OCI-LY3 (cell line): ENCODE measurements at regions not wholly inside any gene's neighbourhood (a gene's known extent, or its start where the extent isn't known, plus 50 kb on each side); places are given as distances from the start of the nearest gene placed in this dataset.

ENCODE experiments used
- H2AFZ ChIP-seq: fragments of 200-600, 300-600 bp; shearing (Covaris generic); 2 replicates; pipeline ENCODE4 v1.6.0; 2014; ENCODE audit warnings: antibody characterized with exemption, low read depth, low read length
- H3K27ac ChIP-seq: fragments of 200-600, 300-600 bp; sonication (generic); 2 replicates; pipeline ENCODE4 v1.5.1; 2014; ENCODE audit warnings: mild to moderate bottlenecking, low read length, moderate library complexity, mixed read lengths
- H3K27me3 ChIP-seq: fragments of 200-600, 300-600 bp; sonication (generic); 2 replicates; pipeline ENCODE4 v1.6.1; 2014; ENCODE audit warnings: low read depth, low read length, mixed read lengths
- H3K36me3 ChIP-seq: fragments of 200-600, 300-600 bp; sonication (generic); replicated peaks from 2 replicates; pipeline ENCODE3; 2014; ENCODE audit warnings: low read depth, low read length, mixed read lengths
- H3K4me1 ChIP-seq: fragments of 300-600, 200-600 bp; sonication (generic); 2 replicates; pipeline ENCODE4 v1.6.1; 2014; ENCODE audit warnings: low read length, mixed read lengths
- H3K4me2 ChIP-seq: fragments of 200-600, 300-600 bp; sonication (generic); 2 replicates; pipeline ENCODE4 v1.6.1; 2014; ENCODE audit warnings: low read length, mixed read lengths
- H3K4me3 ChIP-seq: fragments of 300-600, 200-600 bp; sonication (generic); 2 replicates; pipeline ENCODE4 v1.5.1; 2014; ENCODE audit warnings: antibody characterized with exemption, mild to moderate bottlenecking, low read length, moderate library complexity
- H3K79me2 ChIP-seq: fragments of 300-600, 200-600 bp; shearing (Covaris generic); 2 replicates; pipeline ENCODE4 v1.6.1; 2014; ENCODE audit warnings: mild to moderate bottlenecking, low read length, mixed read lengths
- H3K9ac ChIP-seq: fragments of 300-600, 200-600 bp; shearing (Covaris generic); 2 replicates; pipeline ENCODE4 v1.6.0; 2014; ENCODE audit warnings: mild to moderate bottlenecking, low read length, moderate library complexity
- H3K9me3 ChIP-seq: fragments of 200-600, 300-600 bp; shearing (Covaris generic); 2 replicates; pipeline ENCODE4 v1.6.1; 2014; ENCODE audit warnings: low read length, mixed read lengths; ENCODE audit not compliant: insufficient read depth
- H4K20me1 ChIP-seq: fragments of 200-600, 300-600 bp; sonication (generic); 2 replicates; pipeline ENCODE4 v1.6.1; 2016; ENCODE audit warnings: low read length, mixed read lengths; ENCODE audit not compliant: insufficient read depth
- CTCF ChIP-seq: fragments of 200-600, 300-600 bp; sonication (generic); IDR thresholded peaks from 2 replicates; pipeline ENCODE4 v1.5.1; 2014; ENCODE audit warnings: antibody characterized with exemption, low read length, low read depth
- EZH2phosphoT487 ChIP-seq: fragments of 200-600 bp; shearing (Covaris generic); IDR thresholded peaks from 2 replicates; pipeline ENCODE4 v1.6.1; 2018; ENCODE audit warnings: antibody characterized with exemption, mixed run types, low read depth

- H3K4me1 ChIP-seq: no peaks in the 10 kb centered on the region
- H3K9ac ChIP-seq: no peak overlapping the region
- H3K4me2 ChIP-seq: no peak overlapping the region
- H3K9me3 ChIP-seq: peaks cover 26% of the 10 kb centered on the region
- H3K79me2 ChIP-seq: no peaks in the 10 kb centered on the region
- H3K27me3 ChIP-seq: peaks cover 24% of the 10 kb centered on the region
- H3K36me3 ChIP-seq: no peaks in the 10 kb centered on the region
- H3K4me3 ChIP-seq: no peak overlapping the region
- H4K20me1 ChIP-seq: no peaks in the 10 kb centered on the region
- TF ChIP-seq CTCF (no peak), EZH2phosphoT487 (no peak)
- H2AFZ ChIP-seq: no peak overlapping the region
- H3K27ac ChIP-seq: no peak overlapping the region
Measured at GRCh38 chr1:182135946-182136345, 74.4 kb upstream of the ZNF648 start.

- no peak for TF ChIP-seq EZH2phosphoT487
- Histone ChIP-seq H3K79me2 (no peaks in the 10 kb centered on the region), H4K20me1 (no peaks in the 10 kb centered on the region), H3K4me1 (no peaks in the 10 kb centered on the region), H3K4me2 (no peak overlapping the region), H3K27ac (no peak overlapping the region), H3K27me3 (peaks cover 14% of the 10 kb centered on the region), H3K4me3 (no peak overlapping the region), H3K9me3 (peaks cover 26% of the 10 kb centered on the region), H3K36me3 (no peaks in the 10 kb centered on the region), H2AFZ (no peak overlapping the region), H3K9ac (no peak overlapping the region)
Measured at GRCh38 chr1:182134257-182134656, 72.7 kb upstream of the ZNF648 start.

- Histone ChIP-seq H3K79me2 (no peaks in the 10 kb centered on the region), H3K9ac (no peak overlapping the region), H3K4me2 (no peak overlapping the region), H3K27me3 (peaks cover 9% of the 10 kb centered on the region; the same call in 1 of the 2 replicates), H3K27ac (no peak overlapping the region), H3K36me3 (no peaks in the 10 kb centered on the region), H2AFZ (no peak overlapping the region), H4K20me1 (no peaks in the 10 kb centered on the region), H3K9me3 (peaks cover 26% of the 10 kb centered on the region), H3K4me1 (no peaks in the 10 kb centered on the region), H3K4me3 (no peak overlapping the region)
- TF ChIP-seq CTCF (no peak), EZH2phosphoT487 (no peak)
Measured at GRCh38 chr1:182133181-182133580, 71.7 kb upstream of the ZNF648 start.

- Histone ChIP-seq H4K20me1 (no peaks in the 10 kb centered on the region), H3K4me2 (no peak overlapping the region), H3K27me3 (peaks cover 22% of the 10 kb centered on the region; the same call in 1 of the 2 replicates), H3K79me2 (no peaks in the 10 kb centered on the region), H3K4me3 (no peak overlapping the region), H3K4me1 (no peaks in the 10 kb centered on the region), H3K27ac (no peak overlapping the region), H3K9ac (no peak overlapping the region), H3K36me3 (no peaks in the 10 kb centered on the region), H2AFZ (no peak overlapping the region), H3K9me3 (peaks cover 10% of the 10 kb centered on the region)
- no peak for TF ChIP-seq EZH2phosphoT487
- no peak for TF ChIP-seq CTCF
Measured at GRCh38 chr1:182129398-182129797, 67.9 kb upstream of the ZNF648 start.
